Parathyroid adenoma (tissue), 2 donors: ENCODE measurements at regions not wholly inside any gene's neighbourhood (a gene's known extent, or its start where the extent isn't known, plus 50 kb on each side); places are given as distances from the start of the nearest gene placed in this dataset.

ENCODE experiments used
- H2AFZ ChIP-seq: fragments of 300-600 bp; sonication (generic); one replicate; pipeline ENCODE4 v1.7.0; 2017; ENCODE audit warnings: antibody characterized with exemption, mild to moderate bottlenecking
- H3K27ac ChIP-seq: fragments of 300-600 bp; sonication (generic); one replicate; pipeline ENCODE4 v1.7.0; 2017
- H3K27me3 ChIP-seq: fragments of 300-600 bp; sonication (generic); one replicate; pipeline ENCODE4 v1.7.0; 2017; ENCODE audit warnings: low read length; ENCODE audit not compliant: control insufficient read depth, insufficient read depth
- H3K36me3 ChIP-seq: fragments of 300-600 bp; sonication (generic); one replicate; pipeline ENCODE4 v1.7.0; 2017; ENCODE audit warnings: low read length; ENCODE audit not compliant: control insufficient read depth, insufficient read depth
- H3K4me1 ChIP-seq: fragments of 300-600 bp; sonication (generic); one replicate; pipeline ENCODE4 v1.7.0; 2017; ENCODE audit warnings: control low read depth
- H3K4me2 ChIP-seq: fragments of 300-600 bp; sonication (generic); one replicate; pipeline ENCODE4 v1.7.0; 2017; ENCODE audit warnings: low read length
- H3K4me3 ChIP-seq: fragments of 300-600 bp; sonication (generic); one replicate; pipeline ENCODE4 v1.7.0; 2017; ENCODE audit warnings: low read depth, low read length
- H3K79me2 ChIP-seq: fragments of 300-600 bp; sonication (generic); one replicate; pipeline ENCODE4 v1.7.0; 2017; ENCODE audit warnings: control low read depth
- H3K9ac ChIP-seq: fragments of 300-600 bp; sonication (generic); one replicate; pipeline ENCODE4 v1.7.0; 2017; ENCODE audit warnings: mild to moderate bottlenecking
- H3K9me3 ChIP-seq: fragments of 300-600 bp; sonication (generic); one replicate; pipeline ENCODE4 v1.7.0; 2017; ENCODE audit warnings: low read length; ENCODE audit not compliant: control insufficient read depth
- TF ChIP-seq, protein P1 (sequence below): fragments of 300-600 bp; sonication (generic); IDR thresholded peaks from one replicate; pipeline ENCODE4 v1.7.0; 2017; ENCODE audit warnings: antibody characterized with exemption, mild to moderate bottlenecking
- donor health status: primary hyperparathyroidism.

DNA sequence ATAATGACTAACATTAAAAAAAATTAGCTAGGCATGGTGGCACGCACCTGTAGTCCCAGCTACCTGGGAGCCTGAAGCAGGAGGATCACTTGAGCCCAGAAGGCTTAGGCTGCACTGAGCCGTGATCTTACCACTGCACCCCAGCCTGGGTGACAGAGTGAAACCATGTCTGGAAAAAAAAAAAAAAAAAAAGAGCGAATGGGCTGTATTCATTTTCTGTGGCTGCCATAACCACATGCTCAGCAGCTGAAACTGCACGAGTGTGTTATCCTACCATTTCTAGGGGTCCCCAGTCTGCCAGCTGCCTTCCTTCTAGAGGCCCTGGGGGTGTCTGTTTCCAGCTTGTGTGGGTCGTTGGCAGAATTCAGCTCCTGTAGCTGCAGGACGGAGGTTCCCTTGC, 247.8 kb downstream of the EIPR1 start:
- no peaks in the 10 kb centered on the region for H3K36me3 ChIP-seq
- TF ChIP-seq, protein P1, sequence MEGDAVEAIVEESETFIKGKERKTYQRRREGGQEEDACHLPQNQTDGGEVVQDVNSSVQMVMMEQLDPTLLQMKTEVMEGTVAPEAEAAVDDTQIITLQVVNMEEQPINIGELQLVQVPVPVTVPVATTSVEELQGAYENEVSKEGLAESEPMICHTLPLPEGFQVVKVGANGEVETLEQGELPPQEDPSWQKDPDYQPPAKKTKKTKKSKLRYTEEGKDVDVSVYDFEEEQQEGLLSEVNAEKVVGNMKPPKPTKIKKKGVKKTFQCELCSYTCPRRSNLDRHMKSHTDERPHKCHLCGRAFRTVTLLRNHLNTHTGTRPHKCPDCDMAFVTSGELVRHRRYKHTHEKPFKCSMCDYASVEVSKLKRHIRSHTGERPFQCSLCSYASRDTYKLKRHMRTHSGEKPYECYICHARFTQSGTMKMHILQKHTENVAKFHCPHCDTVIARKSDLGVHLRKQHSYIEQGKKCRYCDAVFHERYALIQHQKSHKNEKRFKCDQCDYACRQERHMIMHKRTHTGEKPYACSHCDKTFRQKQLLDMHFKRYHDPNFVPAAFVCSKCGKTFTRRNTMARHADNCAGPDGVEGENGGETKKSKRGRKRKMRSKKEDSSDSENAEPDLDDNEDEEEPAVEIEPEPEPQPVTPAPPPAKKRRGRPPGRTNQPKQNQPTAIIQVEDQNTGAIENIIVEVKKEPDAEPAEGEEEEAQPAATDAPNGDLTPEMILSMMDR: no peak
- H3K79me2 ChIP-seq: no peaks in the 10 kb centered on the region
- H3K4me1 ChIP-seq: no peaks in the 10 kb centered on the region
- no peak overlapping the region for H2AFZ ChIP-seq
- no peak overlapping the region for H3K9ac ChIP-seq
- no peaks in the 10 kb centered on the region for H3K9me3 ChIP-seq
- H3K4me3 ChIP-seq: no peak overlapping the region
- H3K27ac ChIP-seq: no peak overlapping the region
- no peak overlapping the region for H3K4me2 ChIP-seq
- no peaks in the 10 kb centered on the region for H3K27me3 ChIP-seq

- no peak overlapping the region for H3K9ac ChIP-seq
- no peaks in the 10 kb centered on the region for H3K4me1 ChIP-seq
- H3K4me2 ChIP-seq: no peak overlapping the region
- no peaks in the 10 kb centered on the region for H3K79me2 ChIP-seq
- H3K27me3 ChIP-seq: no peaks in the 10 kb centered on the region
- H2AFZ ChIP-seq: no peak overlapping the region
- H3K27ac ChIP-seq: no peak overlapping the region
- H3K4me3 ChIP-seq: no peak overlapping the region
- no peaks in the 10 kb centered on the region for H3K36me3 ChIP-seq
- no peaks in the 10 kb centered on the region for H3K9me3 ChIP-seq
- TF ChIP-seq, protein P1: no peak
These were observed 248.8 kb downstream of the EIPR1 start for GRCh38 chr2:3128786-3129185.

GRCh38 chr2:3127710-3128109, 249.9 kb downstream of the EIPR1 start:
- Histone ChIP-seq H3K9me3 (no peaks in the 10 kb centered on the region), H3K27me3 (no peaks in the 10 kb centered on the region), H3K36me3 (no peaks in the 10 kb centered on the region), H3K9ac (no peak overlapping the region), H2AFZ (no peak overlapping the region), H3K27ac (no peak overlapping the region), H3K79me2 (no peaks in the 10 kb centered on the region), H3K4me3 (no peak overlapping the region), H3K4me1 (no peaks in the 10 kb centered on the region), H3K4me2 (no peak overlapping the region)
- TF ChIP-seq, protein P1: no peak

- H3K4me3 ChIP-seq: no peak overlapping the region
- H2AFZ ChIP-seq: no peak overlapping the region
- no peak overlapping the region for H3K4me2 ChIP-seq
- no peaks in the 10 kb centered on the region for H3K27me3 ChIP-seq
- no peaks in the 10 kb centered on the region for H3K79me2 ChIP-seq
- H3K9ac ChIP-seq: no peak overlapping the region
- TF ChIP-seq, protein P1: no peak
- H3K4me1 ChIP-seq: no peaks in the 10 kb centered on the region
- H3K27ac ChIP-seq: no peak overlapping the region
- no peaks in the 10 kb centered on the region for H3K36me3 ChIP-seq
- no peaks in the 10 kb centered on the region for H3K9me3 ChIP-seq
These were observed 250.6 kb downstream of the EIPR1 start for GRCh38 chr2:3126911-3127621.
